ENCODE measurements at regions not wholly inside any gene's neighbourhood (a gene's known extent, or its start where the extent isn't known, plus 50 kb on each side); places are given as distances from the start of the nearest gene placed in this dataset.

DNA sequence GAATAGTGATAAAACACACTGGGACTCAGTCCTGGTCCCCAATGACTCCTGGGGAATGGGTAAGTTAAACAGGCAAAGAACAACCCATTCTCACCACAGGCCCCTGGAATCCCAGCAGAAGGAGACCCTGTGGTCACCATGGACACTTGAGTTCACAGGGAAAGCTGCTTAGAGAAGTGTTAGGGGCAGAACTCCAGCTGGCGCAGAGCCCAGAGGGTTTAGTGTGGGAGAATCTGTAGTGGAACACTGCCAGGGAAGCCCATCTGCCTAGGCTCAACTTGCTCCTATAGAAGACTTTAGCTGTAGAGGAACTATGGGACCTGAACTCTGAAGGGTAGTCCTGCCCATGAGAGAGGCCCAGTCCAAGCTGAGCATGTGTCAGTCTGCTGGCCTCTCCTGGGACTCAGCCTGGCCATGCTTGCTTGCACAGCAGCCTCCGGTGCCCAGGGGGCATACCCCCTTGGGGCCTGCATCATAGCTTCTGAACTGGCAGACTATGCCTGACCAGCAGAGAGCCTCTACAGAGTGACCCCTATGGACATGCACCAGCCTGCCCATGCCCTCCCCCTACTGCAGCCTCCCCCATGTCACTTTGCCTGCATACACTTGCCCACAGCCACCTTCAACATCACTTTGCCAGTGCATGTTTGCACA, 343.5 kb downstream of the IDS start:
- no peak for TF ChIP-seq CTCF (IDR thresholded peaks at IDR 0.05)
- no peak for TF ChIP-seq EZH2 (IDR thresholded peaks at IDR 0.05)
- no peak for TF ChIP-seq EZH2phosphoT487 (IDR thresholded peaks at IDR 0.05)

Measured in neural progenitor cell (in vitro differentiated cells).